ENCODE measurements at regions not wholly inside any gene's neighbourhood (a gene's known extent, or its start where the extent isn't known, plus 50 kb on each side); places are given as distances from the start of the nearest gene placed in this dataset.

DNA sequence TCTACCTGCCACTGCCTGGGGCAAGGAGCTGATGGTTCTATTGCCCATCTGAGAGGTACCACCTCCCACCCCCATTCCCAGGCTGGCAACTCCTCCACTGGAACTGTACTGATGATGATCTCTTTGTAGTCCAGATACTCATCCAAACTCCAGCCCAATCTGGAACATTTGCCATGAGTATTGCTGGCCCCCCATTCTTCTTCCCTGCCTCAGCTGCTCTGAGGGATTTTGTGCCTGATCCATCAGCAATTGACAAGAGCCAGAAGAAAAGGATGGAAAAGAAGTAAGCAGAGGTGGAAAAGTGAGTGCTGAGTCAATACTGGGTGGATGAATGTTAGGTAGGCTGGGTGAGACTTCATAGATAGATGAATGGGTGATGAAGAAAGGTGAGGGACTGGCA lies 101.2 kb downstream of the NMUR2 start:
- DNase-seq (ENCODE audit: low spot score) = no peak
- TF ChIP-seq, protein P1, sequence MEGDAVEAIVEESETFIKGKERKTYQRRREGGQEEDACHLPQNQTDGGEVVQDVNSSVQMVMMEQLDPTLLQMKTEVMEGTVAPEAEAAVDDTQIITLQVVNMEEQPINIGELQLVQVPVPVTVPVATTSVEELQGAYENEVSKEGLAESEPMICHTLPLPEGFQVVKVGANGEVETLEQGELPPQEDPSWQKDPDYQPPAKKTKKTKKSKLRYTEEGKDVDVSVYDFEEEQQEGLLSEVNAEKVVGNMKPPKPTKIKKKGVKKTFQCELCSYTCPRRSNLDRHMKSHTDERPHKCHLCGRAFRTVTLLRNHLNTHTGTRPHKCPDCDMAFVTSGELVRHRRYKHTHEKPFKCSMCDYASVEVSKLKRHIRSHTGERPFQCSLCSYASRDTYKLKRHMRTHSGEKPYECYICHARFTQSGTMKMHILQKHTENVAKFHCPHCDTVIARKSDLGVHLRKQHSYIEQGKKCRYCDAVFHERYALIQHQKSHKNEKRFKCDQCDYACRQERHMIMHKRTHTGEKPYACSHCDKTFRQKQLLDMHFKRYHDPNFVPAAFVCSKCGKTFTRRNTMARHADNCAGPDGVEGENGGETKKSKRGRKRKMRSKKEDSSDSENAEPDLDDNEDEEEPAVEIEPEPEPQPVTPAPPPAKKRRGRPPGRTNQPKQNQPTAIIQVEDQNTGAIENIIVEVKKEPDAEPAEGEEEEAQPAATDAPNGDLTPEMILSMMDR (IDR thresholded peaks at IDR 0.05; ENCODE audit: extremely low read depth, insufficient read depth, missing control alignments) = no peak
- in situ Hi-C loops (cut with MboI; ENCODE audit: low pct_unique_long_range_greater_than_20kb, low sequenced_read_pairs, unreplicated experiment) = no loop called here

DNA sequence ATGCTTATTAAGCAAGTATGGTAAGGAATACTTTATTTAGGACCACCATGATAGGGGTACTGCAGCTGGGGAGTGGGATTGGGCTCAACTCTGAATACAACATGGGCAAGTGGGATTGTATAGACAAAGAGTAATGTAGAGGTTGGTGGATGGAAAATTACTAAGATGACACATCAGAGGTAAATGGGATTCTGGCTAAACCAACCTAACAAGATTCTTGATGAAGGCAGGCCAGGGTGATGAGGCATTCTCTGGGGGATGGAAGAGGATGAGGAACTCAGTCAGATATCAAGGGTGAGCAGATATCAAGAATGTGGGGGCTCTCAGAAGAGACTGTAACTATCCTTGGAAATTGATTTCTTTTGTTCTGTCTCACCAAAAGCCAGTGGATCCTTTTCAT lies 107.2 kb downstream of the NMUR2 start:
- TF ChIP-seq, protein P1 (IDR thresholded peaks at IDR 0.05; ENCODE audit: extremely low read depth, insufficient read depth, missing control alignments) = no peak
- in situ Hi-C loops (cut with MboI; ENCODE audit: low pct_unique_long_range_greater_than_20kb, low sequenced_read_pairs, unreplicated experiment) = no loop called here
- DNase-seq (ENCODE audit: low spot score) = no peak

DNA sequence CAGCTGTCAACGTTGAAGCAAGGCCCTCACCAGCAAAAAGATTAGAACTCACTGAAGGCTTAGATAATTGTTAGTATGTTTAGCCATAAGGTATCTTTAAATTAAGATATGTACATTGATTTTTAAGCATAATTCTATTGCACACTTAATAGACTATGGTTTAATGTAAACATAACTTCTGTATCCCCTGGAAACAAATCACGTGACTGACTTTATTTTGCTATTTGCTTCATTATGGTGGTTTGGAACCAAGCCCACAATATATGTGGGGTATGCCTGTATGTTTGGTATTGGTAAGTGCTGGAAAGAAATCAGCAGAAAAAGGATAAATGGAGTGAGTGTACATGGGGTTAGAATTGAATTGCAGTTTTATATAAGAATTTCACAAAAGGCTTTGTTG lies 111.9 kb downstream of the NMUR2 start:
- TF ChIP-seq, protein P1 (IDR thresholded peaks at IDR 0.05; ENCODE audit: extremely low read depth, insufficient read depth, missing control alignments) = no peak
- DNase-seq (ENCODE audit: low spot score) = no peak
- in situ Hi-C loops (cut with MboI; ENCODE audit: low pct_unique_long_range_greater_than_20kb, low sequenced_read_pairs, unreplicated experiment) = no loop called here

DNA sequence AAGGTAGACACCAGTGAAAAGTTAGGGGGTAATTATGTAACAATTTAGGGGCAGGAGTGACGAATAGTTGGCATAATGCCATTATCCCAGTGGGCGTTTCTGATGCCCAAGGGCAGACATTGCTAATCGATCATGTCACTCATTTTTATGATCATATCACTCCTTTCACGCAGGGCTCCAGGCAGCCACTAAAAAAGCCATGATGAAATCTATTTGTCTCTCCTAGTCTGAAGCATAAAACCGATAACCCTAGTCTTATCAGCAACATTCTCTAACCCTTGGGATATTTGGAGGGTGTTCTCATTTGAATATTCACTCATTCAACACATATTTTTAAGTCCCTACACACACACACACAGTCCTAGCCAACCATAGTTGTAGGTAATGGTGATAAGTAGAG lies 114.9 kb downstream of the NMUR2 start:
- DNase-seq (ENCODE audit: low spot score) = no peak
- TF ChIP-seq, protein P1 (IDR thresholded peaks at IDR 0.05; ENCODE audit: extremely low read depth, insufficient read depth, missing control alignments) = no peak
- in situ Hi-C loops (cut with MboI; ENCODE audit: low pct_unique_long_range_greater_than_20kb, low sequenced_read_pairs, unreplicated experiment) = no loop called here

DNA sequence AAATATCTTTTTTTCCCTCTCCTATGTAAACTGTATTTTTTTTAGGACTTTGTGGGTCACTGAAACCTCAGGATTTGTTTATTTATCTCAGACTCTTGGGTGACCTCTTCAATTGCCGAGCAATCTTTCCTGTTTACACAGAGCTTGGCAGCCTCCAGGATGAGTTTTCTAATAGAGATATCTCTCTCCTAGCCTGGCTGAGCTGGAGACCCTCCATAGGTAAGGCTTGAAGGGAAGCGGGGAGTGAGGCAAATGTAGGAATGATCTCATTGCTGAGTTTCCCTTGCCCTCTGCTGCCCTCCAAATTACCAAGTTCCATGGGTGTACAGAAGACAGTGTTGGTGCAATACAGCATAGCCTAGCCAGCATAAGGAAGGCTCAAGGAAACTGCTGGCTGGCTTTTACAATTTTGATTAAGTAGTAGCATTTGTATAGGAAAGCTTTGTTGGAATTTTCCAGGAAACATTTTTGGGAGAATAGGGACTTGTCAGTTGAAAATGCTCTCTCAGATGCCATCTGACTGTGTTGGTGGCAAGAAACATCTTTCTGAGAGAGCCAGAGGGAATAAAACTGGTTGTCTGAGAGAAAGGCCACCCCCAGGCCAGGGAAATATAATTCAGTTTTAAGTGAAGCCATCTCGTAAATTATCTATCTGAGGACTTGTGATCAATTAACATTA lies 116.0 kb downstream of the NMUR2 start:
- in situ Hi-C loops (cut with MboI; ENCODE audit: low pct_unique_long_range_greater_than_20kb, low sequenced_read_pairs, unreplicated experiment) = no loop called here
- DNase-seq (ENCODE audit: low spot score) = no peak
- TF ChIP-seq, protein P1 (IDR thresholded peaks at IDR 0.05; ENCODE audit: extremely low read depth, insufficient read depth, missing control alignments) = no peak

DNA sequence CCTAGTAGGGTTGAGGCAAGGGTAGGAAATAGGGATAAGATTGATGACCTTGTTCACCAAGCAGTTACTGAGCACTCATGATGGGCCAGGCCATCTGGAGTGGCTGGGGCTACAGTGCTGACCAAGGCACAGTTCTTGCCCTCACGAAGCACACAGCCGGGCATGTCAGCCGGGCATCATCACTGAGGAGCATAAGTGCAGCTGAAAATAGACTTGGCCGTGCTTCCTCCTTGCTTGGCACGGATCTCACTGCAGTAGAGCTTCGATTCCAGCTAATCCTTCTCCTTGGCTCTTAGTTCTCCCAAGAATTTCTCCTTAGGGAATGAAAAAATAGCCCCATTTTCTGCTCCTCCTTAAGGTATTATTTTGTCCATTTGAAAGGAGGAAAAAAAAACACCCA lies 116.6 kb downstream of the NMUR2 start:
- in situ Hi-C loops (cut with MboI; ENCODE audit: low pct_unique_long_range_greater_than_20kb, low sequenced_read_pairs, unreplicated experiment) = no loop called here
- TF ChIP-seq, protein P1 (IDR thresholded peaks at IDR 0.05; ENCODE audit: extremely low read depth, insufficient read depth, missing control alignments) = no peak
- DNase-seq (ENCODE audit: low spot score) = no peak

Measured in GM13977 (cell line).